NCI-H146 treated with DMSO at 0.1 percent for 48 hours (cell line): ENCODE measurements at regions not wholly inside any gene's neighbourhood (a gene's known extent, or its start where the extent isn't known, plus 50 kb on each side); places are given as distances from the start of the nearest gene placed in this dataset.

ENCODE experiments used
- DNase-seq: peaks from one replicate; lab custom pipeline; 2025; ENCODE audit not compliant: unreplicated experiment; lab: John Stamatoyannopoulos, UW

DNA sequence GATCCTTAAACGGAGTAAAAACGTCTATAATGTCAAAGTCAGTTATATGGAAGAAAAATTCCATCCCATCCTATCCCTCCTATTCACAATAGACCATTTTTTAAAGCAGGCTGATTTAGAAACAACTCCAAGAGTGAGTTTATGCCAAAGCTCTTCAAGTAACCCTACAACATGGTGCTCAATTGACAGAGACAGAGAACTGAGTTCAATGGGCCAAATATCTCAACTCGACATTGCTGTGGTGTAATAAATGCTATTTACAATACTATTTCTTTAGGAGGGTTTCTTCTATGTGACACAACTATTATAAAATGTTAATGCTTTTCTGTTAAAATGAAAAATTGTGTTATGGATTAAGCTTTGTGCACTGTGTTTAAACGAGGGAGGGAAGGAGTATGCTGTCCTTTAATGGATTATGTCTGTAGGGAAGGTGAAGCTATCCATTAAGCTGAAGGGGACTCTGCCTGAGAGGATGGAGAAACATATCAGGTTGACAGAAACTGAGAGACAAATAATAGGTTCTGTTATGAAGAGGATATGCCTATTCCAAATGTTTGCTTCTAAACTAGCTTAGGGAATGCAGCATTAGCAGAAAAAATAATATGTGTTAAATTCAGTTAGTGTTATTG is 362.5 kb upstream of the CHRM3 start:
- DNase-seq = no peak

DNA sequence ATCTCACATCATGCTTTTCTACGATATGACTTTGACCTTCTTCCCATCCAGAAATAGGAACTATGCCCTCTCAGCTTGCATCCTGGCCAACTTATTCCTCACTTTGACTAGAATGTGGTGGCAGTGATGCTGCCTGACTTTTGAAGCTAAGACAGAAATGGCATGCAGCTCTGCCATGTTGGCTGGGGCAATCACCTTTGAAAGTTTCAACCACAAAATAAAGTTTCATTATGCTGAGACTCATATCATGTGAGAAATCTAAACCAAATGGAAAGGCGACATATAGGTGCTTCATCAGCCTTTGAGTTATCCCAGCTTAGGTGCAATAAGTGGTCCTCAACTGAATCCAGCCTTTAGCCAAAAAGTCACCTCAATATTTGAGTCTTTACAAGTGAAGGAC is 370.0 kb upstream of the CHRM3 start:
- DNase-seq = no peak

DNA sequence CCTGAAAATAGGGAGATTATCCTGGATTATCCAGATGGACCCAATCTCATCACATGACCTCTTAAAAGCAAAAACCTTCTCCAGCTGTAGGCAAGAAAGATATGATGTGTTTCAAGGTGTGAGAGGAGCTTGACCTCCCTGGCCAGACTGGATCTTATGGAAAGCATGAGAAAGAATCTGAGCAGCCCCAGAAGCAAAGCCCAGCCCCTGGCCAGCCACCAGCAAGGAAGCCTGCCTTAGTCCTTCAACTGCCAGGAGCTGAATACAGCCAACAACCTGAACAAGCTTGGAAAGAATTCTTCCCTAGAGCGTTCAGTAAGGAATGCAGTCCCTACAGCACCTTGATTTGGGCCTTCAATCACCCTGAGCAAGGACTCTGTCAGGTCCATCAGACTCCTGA is 375.0 kb upstream of the CHRM3 start:
- no peak for DNase-seq

DNA sequence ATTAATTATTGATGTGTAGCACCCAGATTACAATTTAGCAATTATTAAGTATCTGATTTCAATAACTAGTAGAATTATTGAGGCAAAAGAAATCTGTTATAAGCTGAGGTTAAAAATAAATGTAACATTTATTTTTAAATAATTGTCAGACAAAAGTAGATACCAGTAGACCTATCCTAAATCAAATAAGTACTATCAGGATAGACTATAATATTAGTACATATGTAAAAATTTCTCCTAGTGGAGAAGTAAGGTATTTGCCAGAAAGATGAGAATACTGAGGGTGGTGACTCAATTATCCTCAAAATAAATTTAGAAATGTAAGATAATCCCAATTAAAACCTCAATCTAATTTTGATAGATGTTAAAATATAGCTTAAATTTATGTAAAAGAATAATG is 377.8 kb upstream of the CHRM3 start:
- DNase-seq = no peak

DNA sequence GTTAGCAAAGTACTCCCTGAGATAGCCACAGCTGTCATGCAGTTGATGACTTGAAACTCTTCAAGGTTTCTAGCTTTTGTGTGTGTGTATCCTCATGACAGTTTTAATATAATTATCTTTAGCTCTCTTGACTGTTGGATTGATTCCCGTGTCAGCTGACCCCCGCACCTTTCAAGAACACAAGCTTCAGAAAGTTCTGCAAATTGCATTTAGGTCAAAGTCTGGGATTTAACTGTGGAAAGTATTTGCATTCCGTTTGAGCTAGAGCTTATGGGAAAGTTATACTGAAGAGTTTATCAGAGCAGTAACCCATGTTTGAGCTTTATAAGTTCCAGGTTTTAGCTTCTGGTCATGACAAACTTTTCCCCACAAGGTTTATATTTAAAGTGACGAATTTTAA is 380.1 kb upstream of the CHRM3 start:
- no peak for DNase-seq

DNA sequence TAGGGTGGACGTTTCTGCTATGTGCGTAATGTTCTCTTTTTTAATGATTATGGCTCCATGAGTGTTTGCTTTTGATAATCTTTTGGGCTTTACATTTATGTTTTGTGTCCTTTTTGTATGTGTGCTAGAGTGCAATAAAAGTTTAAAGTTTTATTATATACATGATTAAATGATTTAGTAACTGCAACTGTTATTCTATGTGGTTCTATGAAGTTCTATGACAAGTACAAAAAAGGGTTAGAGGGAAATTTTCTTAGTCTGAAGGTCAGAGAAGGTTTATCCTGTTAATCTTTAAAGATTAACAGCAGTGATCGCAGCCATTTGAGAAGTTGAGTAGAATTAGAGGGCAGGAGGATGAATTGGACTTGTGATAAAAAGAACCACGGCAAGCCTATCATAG is 386.4 kb upstream of the CHRM3 start:
- DNase-seq = no peak

DNA sequence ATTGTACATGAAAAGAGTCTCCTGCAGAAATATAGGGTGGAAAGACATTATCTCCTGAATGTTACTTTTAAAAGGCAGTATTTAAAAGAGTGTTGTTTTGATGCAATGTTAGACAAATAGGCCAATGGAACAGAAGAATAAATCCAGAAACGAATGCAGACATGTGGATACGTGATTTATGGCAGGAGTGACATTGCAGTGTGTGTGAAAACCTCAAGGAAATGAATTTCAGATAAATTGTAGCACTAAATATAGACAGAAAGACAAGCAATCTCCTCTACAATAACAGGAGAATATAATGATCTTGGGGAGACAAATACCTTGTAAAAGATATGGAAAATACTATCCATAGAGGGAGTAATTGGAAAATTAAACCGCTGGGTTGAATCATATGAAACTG is 387.8 kb upstream of the CHRM3 start:
- DNase-seq = no peak

DNA sequence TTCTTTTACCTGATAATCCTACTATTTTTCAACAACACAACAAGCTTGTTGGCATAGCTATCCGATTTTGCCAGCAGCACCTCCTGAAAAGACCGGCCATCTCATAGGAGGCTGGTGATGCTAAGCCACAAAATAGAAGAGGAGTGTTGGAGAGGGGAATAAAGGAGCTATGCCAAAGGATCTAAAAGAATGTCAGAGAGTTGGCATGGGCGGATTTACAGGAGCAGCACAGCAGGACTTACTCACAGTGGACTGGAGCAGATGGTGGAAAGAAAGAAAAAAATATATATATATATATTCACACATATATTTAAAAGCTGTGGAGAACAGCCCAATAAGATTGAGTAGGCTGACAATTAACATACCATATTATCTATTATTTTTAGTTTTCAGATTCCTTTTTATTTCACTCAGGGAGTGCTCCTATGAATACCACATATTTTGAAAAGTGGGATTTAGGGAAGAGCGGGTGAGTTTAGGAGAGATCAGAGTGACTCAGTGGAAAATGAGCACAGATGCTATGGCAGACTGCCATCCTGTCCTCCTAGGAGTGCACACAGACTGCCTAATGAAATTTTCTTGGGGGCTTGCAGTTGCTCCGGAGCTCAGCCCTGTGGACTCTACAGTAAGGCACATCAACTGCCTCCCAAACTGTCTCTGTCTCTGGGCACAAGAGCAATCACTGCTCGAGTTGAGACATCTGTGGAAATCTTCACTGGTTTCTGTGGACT is 394.4 kb upstream of the CHRM3 start:
- DNase-seq = no peak

DNA sequence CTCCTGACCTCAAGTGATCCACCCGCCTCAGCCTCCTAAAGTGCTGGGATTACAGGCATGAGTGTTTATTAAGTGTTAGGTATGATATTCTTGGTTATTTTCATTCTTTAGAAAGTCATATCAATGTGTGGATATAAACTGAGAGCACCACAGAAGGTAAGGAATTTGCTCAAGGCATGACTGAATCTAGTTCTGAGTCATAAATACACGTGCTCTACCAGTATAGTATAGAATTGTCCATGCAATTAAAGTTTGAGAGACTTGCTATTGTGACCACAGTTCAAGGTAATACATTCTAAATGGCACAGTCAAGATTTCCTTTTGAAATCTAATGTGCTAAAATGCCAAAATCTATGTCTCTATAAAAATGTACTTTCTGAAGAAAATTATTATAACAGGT is 401.1 kb upstream of the CHRM3 start:
- DNase-seq = no peak

DNA sequence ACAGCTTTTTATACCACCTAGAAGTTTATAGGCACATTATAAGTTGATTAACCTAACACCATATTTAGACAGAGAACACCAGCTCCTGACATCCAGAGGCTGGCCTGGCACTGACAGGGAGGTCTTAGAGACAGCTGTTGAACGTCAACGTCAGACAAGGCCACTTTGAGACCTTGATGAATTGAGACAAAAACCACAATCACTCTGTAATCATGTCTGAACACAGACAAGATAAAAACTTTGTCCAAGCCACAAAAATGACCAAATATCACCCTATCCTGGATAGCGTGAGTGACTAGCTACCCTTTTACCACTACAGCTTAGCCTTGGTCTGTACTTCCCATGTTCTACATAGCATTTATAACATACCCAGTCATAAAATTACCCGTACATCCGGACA is 403.6 kb upstream of the CHRM3 start:
- no peak for DNase-seq

DNA sequence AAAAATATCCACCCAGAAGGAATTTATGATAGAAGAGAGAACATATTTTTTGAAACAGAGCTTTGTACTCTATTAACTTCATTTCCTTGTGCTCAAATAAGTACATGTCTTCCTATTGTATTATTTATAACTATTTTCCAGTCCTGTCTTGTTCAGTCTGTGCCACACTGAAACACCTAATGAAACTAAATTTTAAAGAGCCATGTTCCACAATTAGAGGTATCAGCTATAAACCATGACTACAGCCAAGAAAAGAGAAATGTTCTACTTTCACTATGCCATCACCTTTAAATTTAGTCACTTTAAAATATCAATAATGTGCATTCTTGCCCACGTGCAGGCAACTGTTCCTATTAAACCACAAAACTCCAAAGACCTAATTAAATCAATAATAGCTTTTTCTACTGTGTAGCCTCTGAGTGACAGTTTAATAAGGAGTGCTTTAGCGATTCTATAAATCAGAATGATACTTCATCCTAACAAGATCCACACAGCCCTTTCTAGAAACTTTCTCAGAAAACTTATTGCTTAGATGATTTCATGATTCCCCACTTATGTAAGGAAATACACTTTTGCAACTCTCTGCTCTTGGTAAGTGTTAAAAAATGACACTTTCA is 404.9 kb upstream of the CHRM3 start:
- DNase-seq = no peak

DNA sequence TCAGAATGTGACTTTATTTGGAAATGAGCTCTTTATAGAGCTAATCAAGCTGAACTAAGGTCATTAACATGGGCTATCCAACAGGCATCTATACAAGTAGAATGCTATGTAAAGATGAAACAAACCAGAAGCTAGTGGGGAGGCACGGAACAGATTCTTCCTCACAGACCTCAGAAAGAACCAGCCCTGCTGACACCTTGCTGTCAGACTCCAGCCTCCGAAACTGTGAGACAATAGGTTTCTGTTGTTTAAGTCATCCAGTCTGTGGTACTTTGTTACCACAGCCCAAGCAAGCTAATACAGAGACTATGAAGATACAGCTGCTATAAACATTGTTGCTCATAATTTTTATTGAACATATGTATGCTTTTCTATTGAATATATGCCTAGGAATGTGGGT is 406.3 kb upstream of the CHRM3 start:
- no peak for DNase-seq

DNA sequence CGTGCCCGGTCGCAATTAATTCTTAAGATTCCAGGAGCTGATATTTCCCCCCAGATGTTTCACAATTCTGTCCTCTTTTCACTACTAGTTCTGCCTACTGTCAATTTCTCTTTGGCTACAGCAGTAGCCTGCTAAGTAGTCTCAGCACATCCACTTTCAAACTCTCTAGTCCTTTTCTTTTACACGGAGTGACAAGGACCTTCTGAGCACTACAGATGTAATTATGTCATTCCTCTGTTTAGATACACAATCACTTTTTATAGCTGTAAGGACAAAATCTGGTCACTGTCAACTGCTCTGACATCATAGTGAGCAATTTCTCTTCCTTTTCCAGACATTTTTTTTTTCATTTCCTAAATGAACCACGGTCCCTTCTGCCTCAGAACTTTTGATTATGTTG is 421.7 kb upstream of the CHRM3 start:
- DNase-seq = no peak

DNA sequence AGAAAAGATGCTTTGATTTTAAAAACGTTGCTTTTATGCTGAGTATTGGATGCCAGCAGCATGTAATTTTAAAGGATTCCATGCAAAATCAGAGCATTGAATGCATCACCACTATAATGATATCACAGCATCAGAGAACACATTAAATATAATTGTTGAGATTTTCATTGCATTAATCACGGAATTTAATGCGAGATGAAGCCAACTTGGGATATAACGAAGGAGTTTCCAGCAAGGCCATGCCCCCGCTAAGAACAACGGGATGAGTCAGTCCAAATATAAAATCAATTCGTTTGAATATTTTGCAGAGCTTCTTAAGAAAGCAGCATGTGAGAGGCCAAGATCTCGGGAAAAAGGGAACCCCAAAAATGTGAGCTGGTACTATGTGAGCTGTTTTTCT is 423.4 kb upstream of the CHRM3 start:
- DNase-seq = no peak

DNA sequence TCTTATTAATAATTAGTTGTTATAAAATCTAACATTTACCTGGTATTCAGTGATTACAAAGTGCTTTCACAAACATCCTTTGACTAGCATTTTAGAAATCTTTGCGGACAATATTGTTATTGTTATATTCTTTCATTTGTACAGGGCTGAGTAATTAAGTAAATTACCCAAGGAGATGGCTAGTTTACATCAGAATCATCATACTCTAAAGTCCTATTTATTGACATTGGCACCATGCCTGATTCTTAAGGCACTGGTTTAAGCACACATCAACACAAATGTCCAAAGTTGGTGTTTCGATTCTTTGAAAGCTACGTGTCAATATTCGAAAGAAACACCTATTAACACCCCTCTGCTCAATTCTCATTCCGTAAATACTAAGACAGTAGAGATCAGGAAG is 424.6 kb upstream of the CHRM3 start:
- DNase-seq = no peak

DNA sequence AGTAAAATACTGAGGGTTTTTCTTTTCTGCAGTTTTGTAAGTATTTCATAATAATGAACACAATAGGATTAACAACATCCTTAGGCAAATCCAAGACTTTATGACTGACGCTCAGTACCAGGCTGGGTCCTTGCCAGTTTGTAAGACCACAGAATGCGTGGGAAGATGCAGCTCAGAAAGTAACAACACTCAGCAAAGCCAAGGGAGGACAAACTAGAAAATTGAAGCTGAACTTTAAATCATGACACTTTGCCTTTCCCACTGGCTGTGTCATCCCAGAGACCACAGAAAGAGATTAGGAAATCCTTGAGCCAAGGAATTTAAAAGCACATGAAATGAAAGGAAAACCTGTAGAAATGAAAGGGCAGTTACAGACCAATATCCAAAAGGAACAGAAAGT is 426.3 kb upstream of the CHRM3 start:
- DNase-seq = no peak

DNA sequence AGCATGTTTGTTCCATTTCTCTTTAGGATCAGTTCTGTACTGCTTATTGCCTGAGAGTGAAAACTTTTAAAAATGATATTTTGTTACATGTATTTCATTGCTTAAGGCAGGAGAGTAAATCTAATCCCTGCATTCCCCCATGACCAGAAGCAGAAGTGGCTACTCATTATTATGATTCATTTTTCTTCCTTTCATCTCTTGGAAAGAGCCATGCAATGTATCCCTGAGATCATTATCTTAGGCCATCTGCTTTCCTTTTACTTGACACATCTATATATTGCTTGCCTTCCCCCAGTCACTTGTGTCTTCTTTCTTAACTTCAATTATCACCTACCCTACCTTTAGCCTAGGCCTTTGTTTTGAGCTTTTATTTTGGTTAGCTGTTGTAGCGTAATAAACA is 430.4 kb upstream of the CHRM3 start:
- no peak for DNase-seq

DNA sequence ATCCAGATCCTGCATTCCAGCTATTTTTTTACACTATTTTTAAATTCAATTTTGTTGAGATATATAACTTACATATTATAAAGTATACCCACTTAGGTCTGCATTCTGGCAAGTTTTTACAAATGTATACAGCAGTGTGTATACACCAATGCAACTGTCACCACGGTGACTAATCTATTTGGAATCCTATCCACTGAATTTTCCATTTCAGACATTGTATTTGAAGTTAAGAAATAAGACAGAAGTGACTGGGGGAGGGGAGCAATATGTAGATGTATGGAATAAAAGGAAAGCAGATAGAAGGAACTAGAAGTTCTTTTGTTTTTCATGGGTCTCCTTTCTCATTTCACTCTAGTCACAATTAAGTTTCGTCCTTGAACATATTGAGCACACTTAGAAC is 431.5 kb upstream of the CHRM3 start:
- DNase-seq = no peak

DNA sequence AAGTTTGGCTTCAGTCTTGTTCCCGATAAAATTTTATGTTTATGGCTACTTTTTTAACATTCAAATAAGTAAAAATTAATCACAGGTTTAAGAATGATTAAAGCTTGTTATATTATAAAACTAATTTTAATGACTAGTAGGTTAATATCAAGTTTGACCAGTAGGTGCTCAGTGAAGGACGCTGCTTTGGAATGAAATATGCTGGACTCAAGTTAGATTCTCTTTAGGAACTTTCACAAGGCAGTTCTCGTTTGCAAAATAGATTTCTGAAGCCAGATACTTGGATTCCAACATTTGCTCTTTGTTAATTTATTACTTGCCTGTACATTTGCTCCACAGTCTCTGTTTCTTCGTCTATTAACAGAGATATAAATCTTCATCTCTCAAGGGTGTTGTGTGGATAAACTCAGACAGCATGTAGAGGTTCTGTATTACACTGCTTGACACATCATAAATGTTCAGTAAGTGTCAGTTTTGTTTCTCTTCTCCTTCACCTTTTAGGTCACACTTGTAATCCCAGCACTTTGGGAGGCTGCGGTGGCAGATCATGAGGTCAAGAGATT is 432.8 kb upstream of the CHRM3 start:
- DNase-seq = no peak

DNA sequence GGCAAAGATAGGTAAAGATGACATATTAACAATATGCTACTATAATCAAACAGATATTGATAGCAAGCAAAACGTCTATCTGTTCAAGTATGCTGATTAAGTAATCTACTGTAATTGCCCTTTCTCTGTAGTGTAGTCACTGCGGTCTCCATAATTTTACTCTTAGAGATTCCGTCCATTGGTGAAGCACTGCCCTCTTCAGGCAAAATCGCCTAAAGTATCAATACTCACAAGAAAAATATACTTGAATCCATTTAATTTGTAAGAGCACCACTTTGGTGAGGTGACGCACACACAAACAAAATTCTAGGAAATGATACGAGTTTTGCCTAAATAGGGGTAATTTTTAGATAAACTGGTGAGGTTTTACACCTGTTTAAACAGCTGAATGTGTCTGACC is 434.6 kb upstream of the CHRM3 start:
- DNase-seq = no peak

DNA sequence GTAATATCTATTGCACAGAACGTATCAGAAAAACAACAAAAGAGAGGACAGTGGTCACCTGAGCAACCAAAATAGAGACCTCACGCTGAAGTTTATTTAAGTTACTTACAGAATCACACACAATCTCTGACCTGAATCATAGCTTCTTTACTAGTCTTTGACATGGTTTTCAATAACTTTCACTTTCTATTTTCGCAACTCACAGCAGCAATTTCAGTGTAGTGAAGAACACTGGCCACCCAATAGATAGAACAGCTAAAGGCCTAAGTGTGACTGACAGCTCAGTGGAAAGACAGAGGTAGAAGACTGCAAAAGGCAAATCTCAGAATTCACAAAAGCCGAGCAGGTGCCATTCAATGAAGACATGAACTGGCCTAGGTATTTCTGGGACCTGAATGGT is 435.6 kb upstream of the CHRM3 start:
- no peak for DNase-seq

DNA sequence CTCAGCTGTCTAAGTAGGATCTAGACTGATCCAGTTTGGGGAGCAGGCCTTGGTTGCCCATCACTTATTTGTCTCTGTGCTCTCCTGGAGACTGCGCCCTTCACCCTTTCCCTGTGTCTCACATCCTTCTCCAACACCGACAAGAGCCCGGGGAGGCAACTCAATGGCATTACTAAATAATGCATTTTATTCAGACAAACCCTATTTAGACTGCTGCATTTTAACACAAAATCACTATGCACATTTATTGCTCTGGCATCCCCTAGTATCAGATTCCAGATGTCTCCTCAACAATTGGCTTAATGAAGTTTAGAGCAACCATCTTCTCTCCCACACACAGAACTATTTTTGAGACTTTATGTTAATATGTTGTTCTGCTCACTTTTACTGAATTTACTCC is 436.4 kb upstream of the CHRM3 start:
- no peak for DNase-seq
